Ishikawa (cell line): ENCODE measurements at regions not wholly inside any gene's neighbourhood (a gene's known extent, or its start where the extent isn't known, plus 50 kb on each side); places are given as distances from the start of the nearest gene placed in this dataset.

Experiments used
- EP300 ChIP-seq: IDR thresholded peaks from 2 replicates; pipeline ENCODE4 v1.6.1; 2012; ENCODE audit warnings: borderline replicate concordance
- YY1 ChIP-seq: IDR thresholded peaks from 2 replicates; pipeline ENCODE4 v1.6.1; 2012; ENCODE audit warnings: low read depth
- TF ChIP-seq, protein P1 (sequence below): IDR thresholded peaks from 2 replicates; pipeline ENCODE4 v1.6.1; 2012; ENCODE audit warnings: low read depth, mild to moderate bottlenecking

DNA sequence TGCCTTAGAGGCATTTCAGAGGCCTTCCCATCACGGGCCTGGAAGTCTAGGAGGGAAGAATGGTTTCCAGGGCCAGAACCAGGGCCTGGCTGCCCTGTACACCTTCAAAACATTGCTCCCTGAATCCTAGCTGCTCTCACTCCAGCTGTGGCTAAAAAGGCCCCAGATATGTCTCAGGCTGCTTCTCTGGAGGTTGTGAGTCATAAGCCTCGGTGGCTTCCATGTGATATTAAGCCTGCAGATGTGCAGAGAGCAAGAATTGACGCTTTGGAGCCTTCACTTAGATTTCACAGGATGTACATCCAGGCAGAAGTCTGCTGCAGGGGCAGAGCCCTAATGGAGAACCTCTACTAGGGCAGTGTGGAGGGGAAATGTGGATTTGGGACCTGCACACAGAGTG, 502.5 kb downstream of the GRXCR1 start:
- TF ChIP-seq EP300 (no peak), YY1 (no peak)
- TF ChIP-seq, protein P1, sequence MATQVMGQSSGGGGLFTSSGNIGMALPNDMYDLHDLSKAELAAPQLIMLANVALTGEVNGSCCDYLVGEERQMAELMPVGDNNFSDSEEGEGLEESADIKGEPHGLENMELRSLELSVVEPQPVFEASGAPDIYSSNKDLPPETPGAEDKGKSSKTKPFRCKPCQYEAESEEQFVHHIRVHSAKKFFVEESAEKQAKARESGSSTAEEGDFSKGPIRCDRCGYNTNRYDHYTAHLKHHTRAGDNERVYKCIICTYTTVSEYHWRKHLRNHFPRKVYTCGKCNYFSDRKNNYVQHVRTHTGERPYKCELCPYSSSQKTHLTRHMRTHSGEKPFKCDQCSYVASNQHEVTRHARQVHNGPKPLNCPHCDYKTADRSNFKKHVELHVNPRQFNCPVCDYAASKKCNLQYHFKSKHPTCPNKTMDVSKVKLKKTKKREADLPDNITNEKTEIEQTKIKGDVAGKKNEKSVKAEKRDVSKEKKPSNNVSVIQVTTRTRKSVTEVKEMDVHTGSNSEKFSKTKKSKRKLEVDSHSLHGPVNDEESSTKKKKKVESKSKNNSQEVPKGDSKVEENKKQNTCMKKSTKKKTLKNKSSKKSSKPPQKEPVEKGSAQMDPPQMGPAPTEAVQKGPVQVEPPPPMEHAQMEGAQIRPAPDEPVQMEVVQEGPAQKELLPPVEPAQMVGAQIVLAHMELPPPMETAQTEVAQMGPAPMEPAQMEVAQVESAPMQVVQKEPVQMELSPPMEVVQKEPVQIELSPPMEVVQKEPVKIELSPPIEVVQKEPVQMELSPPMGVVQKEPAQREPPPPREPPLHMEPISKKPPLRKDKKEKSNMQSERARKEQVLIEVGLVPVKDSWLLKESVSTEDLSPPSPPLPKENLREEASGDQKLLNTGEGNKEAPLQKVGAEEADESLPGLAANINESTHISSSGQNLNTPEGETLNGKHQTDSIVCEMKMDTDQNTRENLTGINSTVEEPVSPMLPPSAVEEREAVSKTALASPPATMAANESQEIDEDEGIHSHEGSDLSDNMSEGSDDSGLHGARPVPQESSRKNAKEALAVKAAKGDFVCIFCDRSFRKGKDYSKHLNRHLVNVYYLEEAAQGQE, result no peak
